ENCODE measurements at regions not wholly inside any gene's neighbourhood (a gene's known extent, or its start where the extent isn't known, plus 50 kb on each side); places are given as distances from the start of the nearest gene placed in this dataset.

GRCh38 chr18:39232490-39232889 is 1666.9 kb upstream of the CELF4 start:
- TF ChIP-seq, protein P1, sequence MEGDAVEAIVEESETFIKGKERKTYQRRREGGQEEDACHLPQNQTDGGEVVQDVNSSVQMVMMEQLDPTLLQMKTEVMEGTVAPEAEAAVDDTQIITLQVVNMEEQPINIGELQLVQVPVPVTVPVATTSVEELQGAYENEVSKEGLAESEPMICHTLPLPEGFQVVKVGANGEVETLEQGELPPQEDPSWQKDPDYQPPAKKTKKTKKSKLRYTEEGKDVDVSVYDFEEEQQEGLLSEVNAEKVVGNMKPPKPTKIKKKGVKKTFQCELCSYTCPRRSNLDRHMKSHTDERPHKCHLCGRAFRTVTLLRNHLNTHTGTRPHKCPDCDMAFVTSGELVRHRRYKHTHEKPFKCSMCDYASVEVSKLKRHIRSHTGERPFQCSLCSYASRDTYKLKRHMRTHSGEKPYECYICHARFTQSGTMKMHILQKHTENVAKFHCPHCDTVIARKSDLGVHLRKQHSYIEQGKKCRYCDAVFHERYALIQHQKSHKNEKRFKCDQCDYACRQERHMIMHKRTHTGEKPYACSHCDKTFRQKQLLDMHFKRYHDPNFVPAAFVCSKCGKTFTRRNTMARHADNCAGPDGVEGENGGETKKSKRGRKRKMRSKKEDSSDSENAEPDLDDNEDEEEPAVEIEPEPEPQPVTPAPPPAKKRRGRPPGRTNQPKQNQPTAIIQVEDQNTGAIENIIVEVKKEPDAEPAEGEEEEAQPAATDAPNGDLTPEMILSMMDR (IDR thresholded peaks at IDR 0.05) = no peak
- TF ChIP-seq POLR2A (IDR thresholded peaks at IDR 0.05) = no peak
